ENCODE measurements at regions not wholly inside any gene's neighbourhood (a gene's known extent, or its start where the extent isn't known, plus 50 kb on each side); places are given as distances from the start of the nearest gene placed in this dataset.

DNA sequence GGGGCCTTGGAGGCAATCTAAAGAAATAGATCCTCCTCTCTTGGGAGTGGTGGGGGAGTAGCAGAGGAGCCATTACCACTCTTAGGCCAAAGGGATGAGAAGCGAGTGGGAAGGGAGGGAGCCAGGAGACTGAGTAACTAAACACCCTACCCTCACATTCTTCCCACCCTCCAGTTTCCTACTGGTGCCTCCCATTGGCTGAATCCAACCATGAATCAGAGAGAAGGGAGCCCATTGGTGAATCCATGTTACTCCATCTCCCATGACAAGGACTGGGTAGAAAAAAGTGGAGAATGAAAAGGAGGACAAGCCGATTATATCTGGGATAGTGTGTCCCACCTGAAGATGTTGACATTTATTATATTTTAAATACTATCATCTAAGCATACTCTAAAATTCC is 76.8 kb upstream of the LHX5 start:
- TF ChIP-seq, protein P1, sequence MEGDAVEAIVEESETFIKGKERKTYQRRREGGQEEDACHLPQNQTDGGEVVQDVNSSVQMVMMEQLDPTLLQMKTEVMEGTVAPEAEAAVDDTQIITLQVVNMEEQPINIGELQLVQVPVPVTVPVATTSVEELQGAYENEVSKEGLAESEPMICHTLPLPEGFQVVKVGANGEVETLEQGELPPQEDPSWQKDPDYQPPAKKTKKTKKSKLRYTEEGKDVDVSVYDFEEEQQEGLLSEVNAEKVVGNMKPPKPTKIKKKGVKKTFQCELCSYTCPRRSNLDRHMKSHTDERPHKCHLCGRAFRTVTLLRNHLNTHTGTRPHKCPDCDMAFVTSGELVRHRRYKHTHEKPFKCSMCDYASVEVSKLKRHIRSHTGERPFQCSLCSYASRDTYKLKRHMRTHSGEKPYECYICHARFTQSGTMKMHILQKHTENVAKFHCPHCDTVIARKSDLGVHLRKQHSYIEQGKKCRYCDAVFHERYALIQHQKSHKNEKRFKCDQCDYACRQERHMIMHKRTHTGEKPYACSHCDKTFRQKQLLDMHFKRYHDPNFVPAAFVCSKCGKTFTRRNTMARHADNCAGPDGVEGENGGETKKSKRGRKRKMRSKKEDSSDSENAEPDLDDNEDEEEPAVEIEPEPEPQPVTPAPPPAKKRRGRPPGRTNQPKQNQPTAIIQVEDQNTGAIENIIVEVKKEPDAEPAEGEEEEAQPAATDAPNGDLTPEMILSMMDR (IDR thresholded peaks at IDR 0.05) = no peak
- TF ChIP-seq POLR2A (IDR thresholded peaks at IDR 0.05) = no peak

Data from testis (tissue), 2 donors.